Neural cell (in vitro differentiated cells): ENCODE measurements at regions not wholly inside any gene's neighbourhood (a gene's known extent, or its start where the extent isn't known, plus 50 kb on each side); places are given as distances from the start of the nearest gene placed in this dataset.

Source experiments
- H2AFZ ChIP-seq: fragments of 200-600, 300-800 bp; sonication (generic), shearing (Covaris generic); 2 replicates; pipeline ENCODE4 v1.6.0; 2014; ENCODE audit warnings: low read depth, mild to moderate bottlenecking, antibody characterized with exemption, low read length, moderate library complexity
- H3F3A ChIP-seq: fragments of 200-600 bp; shearing (Covaris generic); 2 replicates; pipeline ENCODE4 v1.6.1; 2016; ENCODE audit warnings: mild to moderate bottlenecking, moderate library complexity, mixed read lengths, antibody characterized with exemption, low read length; ENCODE audit not compliant: insufficient read depth, poor library complexity, severe bottlenecking
- H3K27ac ChIP-seq: fragments of 200-600, 300-800 bp; sonication (generic), shearing (Covaris generic); 2 replicates; pipeline ENCODE4 v1.5.1; 2014; ENCODE audit warnings: mild to moderate bottlenecking, low read length, moderate library complexity
- H3K27me3 ChIP-seq: fragments of 300-800, 200-600 bp; sonication (generic), shearing (Covaris generic); 2 replicates; pipeline ENCODE4 v1.6.0; 2014; ENCODE audit warnings: mild to moderate bottlenecking, low read depth, low read length, moderate library complexity; ENCODE audit not compliant: insufficient read depth
- H3K36me3 ChIP-seq: fragments of 300-800, 200-600 bp; sonication (generic), shearing (Covaris generic); 2 replicates; pipeline ENCODE4 v1.5.1; 2014; ENCODE audit warnings: mild to moderate bottlenecking, antibody characterized with exemption, low read length, moderate library complexity; ENCODE audit not compliant: insufficient read depth
- H3K4me2 ChIP-seq: fragments of 300-800, 200-600 bp; sonication (generic), shearing (Covaris generic); 2 replicates; pipeline ENCODE4 v1.6.0; 2014; ENCODE audit warnings: mild to moderate bottlenecking, low read length
- H3K4me3 ChIP-seq: fragments of 300-800, 200-600 bp; sonication (generic), shearing (Covaris generic); 2 replicates; pipeline ENCODE4 v1.5.1; 2014; ENCODE audit warnings: mild to moderate bottlenecking, low read length, moderate library complexity
- H3K79me2 ChIP-seq: fragments of 200-600 bp; shearing (Covaris generic); replicated peaks from 2 replicates; pipeline ENCODE4 v1.6.0; 2014; ENCODE audit warnings: mild to moderate bottlenecking, low read length, moderate library complexity; ENCODE audit not compliant: insufficient read depth
- H3K9ac ChIP-seq: fragments of 300-800, 200-600 bp; sonication (generic), shearing (Covaris generic); 2 replicates; pipeline ENCODE4 v1.6.1; 2016; ENCODE audit warnings: mild to moderate bottlenecking, low read length, mixed read lengths
- H3K9me2 ChIP-seq: fragments of 200-600 bp; shearing (Covaris generic); 2 replicates; pipeline ENCODE4 v1.6.1; 2016; ENCODE audit warnings: mild to moderate bottlenecking, low read length, mixed read lengths; ENCODE audit not compliant: insufficient read depth
- H3K9me3 ChIP-seq: fragments of 200-600, 300-800 bp; sonication (generic), shearing (Covaris generic); 2 replicates; pipeline ENCODE4 v1.6.1; 2016; ENCODE audit warnings: mild to moderate bottlenecking, mixed run types, low read length, moderate library complexity, mixed read lengths
- H4K20me1 ChIP-seq: fragments of 200-600 bp; shearing (Covaris generic); 2 replicates; pipeline ENCODE4 v1.6.1; 2016; ENCODE audit warnings: mild to moderate bottlenecking, mixed run types; ENCODE audit not compliant: insufficient read depth
- CTCF ChIP-seq: fragments of 450-650 bp; IDR thresholded peaks from 2 replicates; pipeline ENCODE4 v1.5.1; 2014; ENCODE audit warnings: antibody characterized with exemption, mild to moderate bottlenecking, moderate library complexity; ENCODE audit not compliant: poor library complexity, severe bottlenecking
- EP300 ChIP-seq: fragments of 450-650 bp; conservative IDR thresholded peaks from 2 replicates; pipeline ENCODE4 v1.6.1; 2014; ENCODE audit warnings: antibody characterized with exemption, mild to moderate bottlenecking, moderate library complexity; ENCODE audit not compliant: poor library complexity, severe bottlenecking
- EZH2 ChIP-seq: fragments of 200-600, 300-800 bp; shearing (Covaris generic), sonication (generic); IDR thresholded peaks from 2 replicates; pipeline ENCODE4 v1.6.1; 2014; ENCODE audit warnings: antibody characterized with exemption, low read length, borderline replicate concordance, mild to moderate bottlenecking; ENCODE audit not compliant: insufficient read depth, poor library complexity, severe bottlenecking
- MXI1 ChIP-seq: fragments of 450-650 bp; conservative IDR thresholded peaks from 2 replicates; pipeline ENCODE4 v1.6.1; 2014; ENCODE audit warnings: antibody characterized with exemption, mild to moderate bottlenecking; ENCODE audit not compliant: poor library complexity, severe bottlenecking
- POLR2AphosphoS5 ChIP-seq: IDR thresholded peaks from 2 replicates; pipeline ENCODE4 v1.6.1; 2012
- RAD21 ChIP-seq: fragments of 450-650 bp; conservative IDR thresholded peaks from 2 replicates; pipeline ENCODE4 v1.6.1; 2014; ENCODE audit warnings: antibody characterized with exemption, mild to moderate bottlenecking, moderate library complexity
- REST ChIP-seq: IDR thresholded peaks from 2 replicates; pipeline ENCODE4 v1.6.1; 2012; ENCODE audit warnings: borderline replicate concordance
- SMC3 ChIP-seq: fragments of 450-650 bp; conservative IDR thresholded peaks from 2 replicates; pipeline ENCODE4 v1.6.1; 2014; ENCODE audit warnings: antibody characterized with exemption, mild to moderate bottlenecking, moderate library complexity; ENCODE audit not compliant: poor library complexity
- TAF1 ChIP-seq: IDR thresholded peaks from 2 replicates; pipeline ENCODE4 v1.6.1; 2012; ENCODE audit warnings: low read depth

GRCh38 chr11:15901054-15901453 lies 455.3 kb downstream of the SOX6 start (continued):
- TF ChIP-seq REST: no peak

- no peak overlapping the region for H2AFZ ChIP-seq
- TF ChIP-seq SMC3 (no peak), CTCF (no peak), POLR2AphosphoS5 (no peak), REST (no peak), EP300 (no peak), EZH2 (no peak), MXI1 (no peak), TAF1 (no peak), RAD21 (no peak)
- H3F3A ChIP-seq: no peaks in the 10 kb centered on the region
- H3K79me2 ChIP-seq: no peaks in the 10 kb centered on the region
- no peaks in the 10 kb centered on the region for H3K9me3 ChIP-seq
- no peak overlapping the region for H3K4me3 ChIP-seq
- H3K9ac ChIP-seq: no peak overlapping the region
- H3K9me2 ChIP-seq: no peaks in the 10 kb centered on the region
- no peak overlapping the region for H3K4me2 ChIP-seq
- no peaks in the 10 kb centered on the region for H3K27me3 ChIP-seq
- H4K20me1 ChIP-seq: no peaks in the 10 kb centered on the region
- no peak overlapping the region for H3K27ac ChIP-seq
- no peaks in the 10 kb centered on the region for H3K36me3 ChIP-seq
These were observed 454.6 kb downstream of the SOX6 start for GRCh38 chr11:15901790-15902189.
